Lower leg skin (tissue), 3 donors: ENCODE measurements at regions not wholly inside any gene's neighbourhood (a gene's known extent, or its start where the extent isn't known, plus 50 kb on each side); places are given as distances from the start of the nearest gene placed in this dataset.

Experiments used
- POLR2A ChIP-seq, 2 donors: fragments of 450-650 bp; IDR thresholded peaks; one replicate each; pipeline ENCODE4 v1.6.1; 2016 to 2017; ENCODE audit warnings: antibody characterized with exemption in 2 of 2, mild to moderate bottlenecking in 1 of 2, moderate library complexity in 1 of 2
- TF ChIP-seq, protein P1 (sequence below), 3 donors: fragments of 450-650 bp; IDR thresholded peaks; one replicate each; pipeline ENCODE4 v1.5.1; 2016; ENCODE audit warnings: antibody characterized with exemption in 3 of 3, mild to moderate bottlenecking in 3 of 3, moderate library complexity in 2 of 3

DNA sequence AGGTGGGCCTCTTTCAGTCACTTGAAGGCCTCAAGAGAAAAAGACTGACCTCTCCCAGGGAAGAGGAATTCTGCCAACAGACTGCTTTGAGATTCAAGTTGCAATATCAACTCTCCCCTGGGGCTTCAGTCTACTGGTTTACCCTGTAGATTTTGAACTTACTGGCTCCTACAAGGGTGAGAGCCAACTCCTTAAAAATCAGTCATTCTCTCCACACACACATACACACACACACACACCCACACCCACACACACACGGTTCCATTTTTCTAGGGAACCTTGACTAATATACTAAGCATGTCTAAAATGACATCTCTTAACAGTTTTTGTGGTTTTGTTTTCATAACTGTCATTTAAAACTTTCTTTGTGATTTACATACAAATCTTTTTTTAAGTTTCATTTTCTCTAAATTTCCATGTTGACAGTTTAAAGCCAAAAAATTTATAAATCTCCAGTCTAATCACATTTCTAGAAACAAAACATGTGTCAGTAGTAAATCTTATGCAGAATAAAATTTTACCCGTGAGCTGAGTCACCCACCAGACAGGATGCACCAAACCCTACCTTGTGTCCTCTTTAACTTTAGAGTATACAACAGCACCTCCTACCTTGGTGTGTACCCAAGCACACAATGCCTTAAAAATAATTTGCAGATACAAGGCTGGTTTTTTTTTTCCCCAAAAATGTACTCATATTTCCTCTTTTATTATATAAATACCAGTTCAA is 394.6 kb downstream of the AEBP2 start:
- TF ChIP-seq, protein P1, sequence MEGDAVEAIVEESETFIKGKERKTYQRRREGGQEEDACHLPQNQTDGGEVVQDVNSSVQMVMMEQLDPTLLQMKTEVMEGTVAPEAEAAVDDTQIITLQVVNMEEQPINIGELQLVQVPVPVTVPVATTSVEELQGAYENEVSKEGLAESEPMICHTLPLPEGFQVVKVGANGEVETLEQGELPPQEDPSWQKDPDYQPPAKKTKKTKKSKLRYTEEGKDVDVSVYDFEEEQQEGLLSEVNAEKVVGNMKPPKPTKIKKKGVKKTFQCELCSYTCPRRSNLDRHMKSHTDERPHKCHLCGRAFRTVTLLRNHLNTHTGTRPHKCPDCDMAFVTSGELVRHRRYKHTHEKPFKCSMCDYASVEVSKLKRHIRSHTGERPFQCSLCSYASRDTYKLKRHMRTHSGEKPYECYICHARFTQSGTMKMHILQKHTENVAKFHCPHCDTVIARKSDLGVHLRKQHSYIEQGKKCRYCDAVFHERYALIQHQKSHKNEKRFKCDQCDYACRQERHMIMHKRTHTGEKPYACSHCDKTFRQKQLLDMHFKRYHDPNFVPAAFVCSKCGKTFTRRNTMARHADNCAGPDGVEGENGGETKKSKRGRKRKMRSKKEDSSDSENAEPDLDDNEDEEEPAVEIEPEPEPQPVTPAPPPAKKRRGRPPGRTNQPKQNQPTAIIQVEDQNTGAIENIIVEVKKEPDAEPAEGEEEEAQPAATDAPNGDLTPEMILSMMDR (IDR thresholded peaks at IDR 0.05) = no peak
- no peak for TF ChIP-seq POLR2A (IDR thresholded peaks at IDR 0.05)
